ENCODE measurements at regions not wholly inside any gene's neighbourhood (a gene's known extent, or its start where the extent isn't known, plus 50 kb on each side); places are given as distances from the start of the nearest gene placed in this dataset.

GRCh38 chr1:166365081-166365480 lies 198.3 kb upstream of the FAM78B start:
- H4K20me1 ChIP-seq (replicated peaks; ENCODE audit: control insufficient read depth, extremely low read depth, insufficient read depth, low read length) = no peaks in the 10 kb centered on the region
- H3K27me3 ChIP-seq (ENCODE audit: control insufficient read depth in 2 of 2, insufficient read depth in 2 of 2, low read length in 2 of 2) = no peaks in the 10 kb centered on the region
- peaks cover 7% of the 10 kb centered on the region for H3K9me3 ChIP-seq (replicated peaks; ENCODE audit: control insufficient read depth, insufficient read depth, low read length)
- H3K4me2 ChIP-seq (ENCODE audit: insufficient read depth, low read length) = no peak overlapping the region
- H3K79me2 ChIP-seq (ENCODE audit: control insufficient read depth, insufficient read depth, low read length) = no peaks in the 10 kb centered on the region
- CTCF ChIA-PET = no interaction called here
- H2AFZ ChIP-seq (ENCODE audit: low read depth, low read length) = no peak overlapping the region
- no peak for TF ChIP-seq POLR2A (IDR thresholded peaks at IDR 0.05; ENCODE audit: low read depth, low read length)
- no peak for TF ChIP-seq CTCF (IDR thresholded peaks at IDR 0.05; ENCODE audit: extremely low read depth in 1 of 2, insufficient read depth in 1 of 2, low read depth in 1 of 2, low read length in 2 of 2)
- no peak for TF ChIP-seq MAX (IDR thresholded peaks at IDR 0.05; ENCODE audit: insufficient read depth, insufficient read length)
- TF ChIP-seq EZH2 (IDR thresholded peaks at IDR 0.05; ENCODE audit: borderline replicate concordance, low read depth, low read length, severe bottlenecking) = no peak
- no peak for TF ChIP-seq GATA2 (IDR thresholded peaks at IDR 0.05; ENCODE audit: insufficient read depth, insufficient read length, low read depth, low read length)
- no peak for TF ChIP-seq POLR2AphosphoS5 (IDR thresholded peaks at IDR 0.05; ENCODE audit: insufficient read depth, low read depth, low read length)
- no peak for TF ChIP-seq FOS (IDR thresholded peaks at IDR 0.05; ENCODE audit: borderline replicate concordance, insufficient read depth, low read length)
- TF ChIP-seq JUN (IDR thresholded peaks at IDR 0.05; ENCODE audit: borderline replicate concordance, insufficient read depth, insufficient read length, low read depth) = no peak
- no peak for TF ChIP-seq MYC (IDR thresholded peaks at IDR 0.05; ENCODE audit: low read depth, low read length)
- no TSS peak for BruUV-seq (replicated peaks)
- H3K36me3 ChIP-seq (ENCODE audit: control insufficient read depth in 2 of 2, extremely low read depth in 1 of 2, insufficient read depth in 2 of 2, low read length in 2 of 2) = no peaks in the 10 kb centered on the region
- H3K9ac ChIP-seq (replicated peaks; ENCODE audit: extremely low read depth, insufficient read depth, low read length) = no peak overlapping the region
- FAIRE-seq (no peak), DNase-seq (ENCODE audit: low read depth, low spot score) (no peak)
- POLR2A ChIA-PET = no interaction called here
- intact Hi-C loops (cut with micrococcal nuclease) = no loop called here
- no peak overlapping the region for H3K27ac ChIP-seq (ENCODE audit: insufficient read depth, low read depth, low read length)
- dilution Hi-C loops (cut with MboI; ENCODE audit: extremely low pct_ligation_motif_present, low sequenced_read_pairs) = no loop called here
- H3K4me1 ChIP-seq (ENCODE audit: control insufficient read depth, extremely low read depth, insufficient read depth, low read length) = no peaks in the 10 kb centered on the region
- H3K4me3 ChIP-seq (replicated peaks in 1 of 3; ENCODE audit: insufficient read depth in 1 of 3, low read depth in 1 of 3, low read length in 3 of 3) = no peak overlapping the region
- no peaks in the 10 kb centered on the region for H3K9me1 ChIP-seq (replicated peaks; ENCODE audit: control insufficient read depth, extremely low read depth, insufficient read depth, low read length)

All from endothelial cell of umbilical vein (primary cell).